GM12878 (cell line): ENCODE measurements at regions not wholly inside any gene's neighbourhood (a gene's known extent, or its start where the extent isn't known, plus 50 kb on each side); places are given as distances from the start of the nearest gene placed in this dataset.

Experiments used
- CBX5 ChIP-seq: sonication (generic); IDR thresholded peaks from 2 replicates; pipeline ENCODE4 v1.6.1; 2016; ENCODE audit warnings: low read depth, moderate library complexity, mild to moderate bottlenecking, inconsistent platforms
- ESRRA ChIP-seq: IDR thresholded peaks from 2 replicates; pipeline ENCODE4 v1.6.1; 2012; ENCODE audit warnings: mild to moderate bottlenecking, low read length, improper control_type of control experiment
- EZH2 ChIP-seq: IDR thresholded peaks from 2 replicates; pipeline ENCODE4 v1.6.1; 2012; ENCODE audit warnings: low read depth, mild to moderate bottlenecking, control low read depth, inconsistent platforms, low read length, borderline replicate concordance; ENCODE audit not compliant: control insufficient read depth
- NFXL1 ChIP-seq: fragments of 450-650 bp; IDR thresholded peaks from 2 replicates; pipeline ENCODE4 v1.6.1; 2017; ENCODE audit warnings: antibody characterized with exemption, mild to moderate bottlenecking, borderline replicate concordance
- PML ChIP-seq: IDR thresholded peaks from 2 replicates; pipeline ENCODE4 v1.6.1; 2012; ENCODE audit warnings: low read length, inconsistent platforms
- POLR2AphosphoS5 ChIP-seq: IDR thresholded peaks from 2 replicates; pipeline ENCODE4 v1.6.1; 2011; ENCODE audit warnings: mild to moderate bottlenecking, low read length, inconsistent platforms
- STAT1 ChIP-seq: fragments of 450-650 bp; conservative IDR thresholded peaks from 2 replicates; pipeline ENCODE4 v1.6.1; 2014; ENCODE audit warnings: antibody characterized with exemption, mild to moderate bottlenecking
- TCF7 ChIP-seq: IDR thresholded peaks from 2 replicates; pipeline ENCODE4 v1.6.1; 2014; ENCODE audit warnings: antibody characterized with exemption, borderline replicate concordance
- ZNF274 ChIP-seq: IDR thresholded peaks from one replicate; pipeline ENCODE4 v1.8.0; 2011; ENCODE audit not compliant: insufficient read length, insufficient read depth
- ZZZ3 ChIP-seq: IDR thresholded peaks from 2 replicates; pipeline ENCODE4 v1.6.1; 2011; ENCODE audit warnings: low read depth; ENCODE audit not compliant: control insufficient read depth, insufficient read length
- TF ChIP-seq, protein P1 (sequence below), 3 experiments: IDR thresholded peaks in 2 of 3; conservative IDR thresholded peaks in 1 of 3; 2 replicates each; pipeline ENCODE4 v1.5.1; 2011; ENCODE audit warnings: low read depth in 3 of 3, low read length in 3 of 3, mild to moderate bottlenecking in 3 of 3, control low read depth in 2 of 3, moderate library complexity in 2 of 3, inconsistent platforms in 1 of 3, mixed read lengths in 1 of 3; ENCODE audit not compliant: control insufficient read depth in 2 of 3, insufficient read depth in 1 of 3; ENCODE audit errors: extremely low read depth in 1 of 3
- TF ChIP-seq, protein P2 (sequence below): IDR thresholded peaks from 2 replicates; pipeline ENCODE4 v1.6.1; 2011; ENCODE audit warnings: borderline replicate concordance, low read depth, mild to moderate bottlenecking, moderate library complexity, mixed read lengths, low read length; ENCODE audit not compliant: insufficient read depth; ENCODE audit errors: extremely low read length
- TF ChIP-seq, protein P3 (sequence below): fragments of 450-650 bp; IDR thresholded peaks from 2 replicates; pipeline ENCODE4 v1.6.1; 2017; ENCODE audit warnings: antibody characterized with exemption, mild to moderate bottlenecking, moderate library complexity

DNA sequence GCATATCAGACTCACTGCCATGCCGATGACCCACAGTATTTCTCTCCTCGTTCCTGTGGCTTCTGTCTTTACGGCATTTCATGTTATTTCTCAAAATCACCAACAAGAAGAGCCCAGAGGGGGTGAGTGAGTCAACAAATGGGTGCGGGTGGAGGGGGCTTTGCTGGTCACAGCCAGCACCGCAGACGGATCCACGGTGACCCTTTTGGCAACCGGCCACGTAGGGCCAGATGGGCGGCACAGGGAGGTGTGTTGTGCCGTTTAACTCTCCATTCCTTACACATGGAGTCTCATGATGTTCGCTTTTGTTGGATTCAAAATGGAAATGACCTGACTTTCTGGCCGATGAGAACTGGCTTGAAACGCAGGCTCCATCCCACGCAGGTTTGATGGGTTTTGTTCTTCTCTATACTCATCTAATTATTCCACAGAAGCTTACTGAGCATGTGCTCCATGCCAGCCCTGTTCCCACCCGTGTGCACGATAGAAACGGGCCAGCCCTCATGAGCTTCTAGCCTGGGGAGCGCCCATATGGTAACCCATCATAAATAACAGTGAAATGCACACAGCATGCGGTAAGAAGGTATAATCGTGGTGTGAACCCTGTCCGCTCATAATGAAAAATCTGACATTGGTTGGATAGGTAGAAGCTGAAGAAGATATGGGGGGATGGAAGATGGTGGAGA lies 319.9 kb downstream of the BRD1 start:
- TF ChIP-seq STAT1 (no peak), ZZZ3 (no peak), CBX5 (no peak), PML (no peak), ESRRA (no peak), TCF7 (no peak), POLR2AphosphoS5 (no peak), ZNF274 (no peak), NFXL1 (no peak), EZH2 (no peak)
- TF ChIP-seq, protein P1, sequence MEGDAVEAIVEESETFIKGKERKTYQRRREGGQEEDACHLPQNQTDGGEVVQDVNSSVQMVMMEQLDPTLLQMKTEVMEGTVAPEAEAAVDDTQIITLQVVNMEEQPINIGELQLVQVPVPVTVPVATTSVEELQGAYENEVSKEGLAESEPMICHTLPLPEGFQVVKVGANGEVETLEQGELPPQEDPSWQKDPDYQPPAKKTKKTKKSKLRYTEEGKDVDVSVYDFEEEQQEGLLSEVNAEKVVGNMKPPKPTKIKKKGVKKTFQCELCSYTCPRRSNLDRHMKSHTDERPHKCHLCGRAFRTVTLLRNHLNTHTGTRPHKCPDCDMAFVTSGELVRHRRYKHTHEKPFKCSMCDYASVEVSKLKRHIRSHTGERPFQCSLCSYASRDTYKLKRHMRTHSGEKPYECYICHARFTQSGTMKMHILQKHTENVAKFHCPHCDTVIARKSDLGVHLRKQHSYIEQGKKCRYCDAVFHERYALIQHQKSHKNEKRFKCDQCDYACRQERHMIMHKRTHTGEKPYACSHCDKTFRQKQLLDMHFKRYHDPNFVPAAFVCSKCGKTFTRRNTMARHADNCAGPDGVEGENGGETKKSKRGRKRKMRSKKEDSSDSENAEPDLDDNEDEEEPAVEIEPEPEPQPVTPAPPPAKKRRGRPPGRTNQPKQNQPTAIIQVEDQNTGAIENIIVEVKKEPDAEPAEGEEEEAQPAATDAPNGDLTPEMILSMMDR (IDR thresholded peaks at IDR 0.05 in 2 of 3, conservative IDR thresholded peaks at IDR 0.05 in 1 of 3; ENCODE audit: control insufficient read depth in 2 of 3, extremely low read depth in 1 of 3, insufficient read depth in 1 of 3, low read depth in 3 of 3, low read length in 3 of 3) = no peak
- TF ChIP-seq, protein P2, sequence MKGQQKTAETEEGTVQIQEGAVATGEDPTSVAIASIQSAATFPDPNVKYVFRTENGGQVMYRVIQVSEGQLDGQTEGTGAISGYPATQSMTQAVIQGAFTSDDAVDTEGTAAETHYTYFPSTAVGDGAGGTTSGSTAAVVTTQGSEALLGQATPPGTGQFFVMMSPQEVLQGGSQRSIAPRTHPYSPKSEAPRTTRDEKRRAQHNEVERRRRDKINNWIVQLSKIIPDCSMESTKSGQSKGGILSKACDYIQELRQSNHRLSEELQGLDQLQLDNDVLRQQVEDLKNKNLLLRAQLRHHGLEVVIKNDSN = no peak
- TF ChIP-seq, protein P3, sequence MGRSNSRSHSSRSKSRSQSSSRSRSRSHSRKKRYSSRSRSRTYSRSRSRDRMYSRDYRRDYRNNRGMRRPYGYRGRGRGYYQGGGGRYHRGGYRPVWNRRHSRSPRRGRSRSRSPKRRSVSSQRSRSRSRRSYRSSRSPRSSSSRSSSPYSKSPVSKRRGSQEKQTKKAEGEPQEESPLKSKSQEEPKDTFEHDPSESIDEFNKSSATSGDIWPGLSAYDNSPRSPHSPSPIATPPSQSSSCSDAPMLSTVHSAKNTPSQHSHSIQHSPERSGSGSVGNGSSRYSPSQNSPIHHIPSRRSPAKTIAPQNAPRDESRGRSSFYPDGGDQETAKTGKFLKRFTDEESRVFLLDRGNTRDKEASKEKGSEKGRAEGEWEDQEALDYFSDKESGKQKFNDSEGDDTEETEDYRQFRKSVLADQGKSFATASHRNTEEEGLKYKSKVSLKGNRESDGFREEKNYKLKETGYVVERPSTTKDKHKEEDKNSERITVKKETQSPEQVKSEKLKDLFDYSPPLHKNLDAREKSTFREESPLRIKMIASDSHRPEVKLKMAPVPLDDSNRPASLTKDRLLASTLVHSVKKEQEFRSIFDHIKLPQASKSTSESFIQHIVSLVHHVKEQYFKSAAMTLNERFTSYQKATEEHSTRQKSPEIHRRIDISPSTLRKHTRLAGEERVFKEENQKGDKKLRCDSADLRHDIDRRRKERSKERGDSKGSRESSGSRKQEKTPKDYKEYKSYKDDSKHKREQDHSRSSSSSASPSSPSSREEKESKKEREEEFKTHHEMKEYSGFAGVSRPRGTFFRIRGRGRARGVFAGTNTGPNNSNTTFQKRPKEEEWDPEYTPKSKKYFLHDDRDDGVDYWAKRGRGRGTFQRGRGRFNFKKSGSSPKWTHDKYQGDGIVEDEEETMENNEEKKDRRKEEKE = no peak
